GM19035 (cell line): ENCODE measurements at regions not wholly inside any gene's neighbourhood (a gene's known extent, or its start where the extent isn't known, plus 50 kb on each side); places are given as distances from the start of the nearest gene placed in this dataset.
"Not testable (repeated sequence)": the region's sequence is repeated elsewhere in the genome, so short reads cannot be mapped to it uniquely, and the experiment has no call there.

Experiments
- ATAC-seq: cut with Tn5 transposase; IDR thresholded peaks from one replicate; pipeline ENCODE4 v1.9.1; 2021; ENCODE audit not compliant: unreplicated experiment

- no peak for ATAC-seq
Observed at GRCh38 chr6:141402489-141402888, 730.2 kb upstream of the GJE1 start.

DNA sequence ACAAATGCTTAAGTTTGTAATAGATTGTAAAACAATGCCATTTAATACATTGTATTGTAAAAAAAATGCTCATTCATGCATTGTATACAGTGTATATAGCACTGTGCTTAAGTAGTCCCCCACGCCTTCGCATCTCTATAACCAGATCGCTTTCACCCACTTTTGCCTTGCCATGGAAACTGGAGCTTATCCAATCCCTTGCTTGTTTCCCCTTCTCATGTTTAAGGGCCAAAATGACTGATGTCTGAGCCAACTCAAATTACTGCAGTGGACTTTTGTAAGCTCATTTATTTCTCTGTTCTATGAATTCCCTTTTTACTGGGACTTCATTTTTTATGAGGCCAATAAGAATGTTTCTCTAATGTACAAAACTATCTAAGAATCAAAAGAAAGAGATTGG, 730.9 kb upstream of the GJE1 start:
- ATAC-seq: no peak

DNA sequence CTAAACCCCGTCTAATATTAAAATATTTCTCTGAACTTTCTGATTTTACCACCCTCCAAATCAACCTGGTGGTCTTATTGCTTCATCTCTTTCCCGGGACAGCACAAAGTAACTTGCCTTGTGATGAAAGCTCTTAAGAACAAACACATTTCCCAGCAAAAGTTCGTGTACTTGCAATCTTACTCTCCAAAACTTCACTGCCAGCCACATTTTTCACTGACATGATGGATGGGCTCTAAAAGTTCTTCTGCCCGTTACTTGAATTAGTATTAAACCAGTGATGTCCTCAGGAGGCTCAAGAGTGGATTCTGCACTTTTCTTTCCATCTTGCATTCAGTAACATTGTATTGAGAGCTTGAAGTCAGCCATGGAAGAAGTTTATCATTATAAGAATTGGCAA, 731.6 kb upstream of the GJE1 start:
- ATAC-seq: no peak

DNA sequence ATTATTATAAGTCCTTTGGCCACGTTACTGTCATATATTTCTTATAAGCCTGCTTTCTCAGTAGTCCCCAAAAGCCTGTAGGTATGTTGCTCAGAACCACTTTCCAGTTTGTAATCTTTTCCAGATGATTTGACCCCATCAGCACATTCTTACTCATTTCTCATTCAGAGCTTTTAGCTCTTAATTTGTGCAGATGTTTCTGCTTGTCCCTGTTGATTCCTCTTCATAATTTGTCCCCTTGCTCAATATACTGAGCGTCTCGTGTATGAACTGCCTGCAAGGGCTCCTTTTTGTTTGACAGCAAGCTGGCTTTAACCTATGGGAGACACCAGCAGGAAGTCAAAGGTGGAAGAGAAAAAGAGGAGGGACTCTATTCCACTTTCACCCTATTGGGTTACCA, 733.8 kb upstream of the GJE1 start:
- ATAC-seq: no peak

DNA sequence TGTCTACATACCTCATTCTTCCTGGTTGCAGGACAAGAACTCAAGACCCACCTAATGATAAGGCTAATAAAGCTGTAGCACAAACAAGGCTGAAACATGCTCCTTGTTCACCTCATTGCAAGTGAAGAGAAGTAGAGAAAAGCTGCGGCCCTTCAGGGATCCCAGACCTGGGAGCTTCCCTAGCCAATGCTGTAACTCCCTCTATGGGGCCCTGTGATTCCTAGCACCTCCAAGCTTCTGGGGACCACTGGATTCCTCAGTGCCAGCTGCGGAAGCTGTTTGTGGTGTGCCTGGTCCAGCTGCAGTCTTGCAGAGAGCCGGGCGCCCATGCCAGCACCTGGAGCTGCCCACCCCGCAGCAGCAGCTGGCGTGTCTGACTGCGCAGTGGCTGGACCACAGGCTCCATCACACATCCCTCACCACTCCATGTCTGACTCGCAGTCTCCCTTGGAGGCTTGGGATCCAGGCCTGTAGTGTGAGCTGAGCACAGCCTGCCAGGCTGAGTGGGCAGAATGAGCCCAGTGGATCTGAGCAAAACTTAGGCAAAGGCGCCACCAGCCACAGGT, 737.2 kb upstream of the GJE1 start:
- no peak for ATAC-seq

- no peak for ATAC-seq
Observed at GRCh38 chr6:141394565-141395051, 738.1 kb upstream of the GJE1 start.

DNA sequence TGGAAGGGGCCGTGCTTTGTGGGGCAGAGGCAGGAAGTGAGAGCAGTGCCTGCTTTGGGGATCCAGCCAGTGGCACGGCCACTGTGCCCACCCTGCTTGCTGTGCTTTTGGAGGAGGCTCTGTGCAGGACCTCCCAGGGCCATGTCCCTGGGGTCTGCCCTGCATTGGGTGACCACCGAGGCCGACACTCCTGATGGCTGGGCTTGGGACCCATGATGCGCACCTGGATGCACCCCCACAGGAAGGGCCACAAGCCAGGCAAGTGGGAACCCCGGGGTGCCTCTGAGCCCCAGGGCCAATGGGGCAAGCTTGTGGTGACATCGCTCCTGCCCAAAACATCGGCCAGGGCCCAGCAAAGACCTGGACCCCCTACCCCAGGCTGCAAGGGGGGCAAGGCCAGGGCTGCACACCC, 738.6 kb upstream of the GJE1 start:
- ATAC-seq: no peak

GRCh38 chr6:141393405-141394124, 739.2 kb upstream of the GJE1 start:
- ATAC-seq: no peak

DNA sequence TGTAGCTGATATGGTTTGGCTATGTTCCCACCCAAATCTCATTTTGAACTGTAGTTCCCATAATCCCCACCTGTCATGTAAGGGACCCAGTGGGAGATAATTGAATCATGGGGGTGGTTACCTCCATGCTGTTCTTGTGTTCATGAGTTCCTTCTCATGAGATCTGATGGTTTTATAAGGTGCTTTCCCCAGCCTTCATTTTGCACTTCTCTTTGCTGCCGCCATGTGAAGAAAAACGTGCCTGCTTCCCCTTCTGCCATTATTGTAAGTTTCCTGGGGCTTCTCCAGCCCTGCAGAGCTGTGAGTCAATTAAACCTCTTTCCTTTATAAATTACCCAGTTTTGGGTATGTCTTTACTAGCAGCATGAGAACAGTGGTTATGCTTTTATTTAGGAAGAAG, 741.6 kb upstream of the GJE1 start:
- ATAC-seq: not testable (repeated sequence)

DNA sequence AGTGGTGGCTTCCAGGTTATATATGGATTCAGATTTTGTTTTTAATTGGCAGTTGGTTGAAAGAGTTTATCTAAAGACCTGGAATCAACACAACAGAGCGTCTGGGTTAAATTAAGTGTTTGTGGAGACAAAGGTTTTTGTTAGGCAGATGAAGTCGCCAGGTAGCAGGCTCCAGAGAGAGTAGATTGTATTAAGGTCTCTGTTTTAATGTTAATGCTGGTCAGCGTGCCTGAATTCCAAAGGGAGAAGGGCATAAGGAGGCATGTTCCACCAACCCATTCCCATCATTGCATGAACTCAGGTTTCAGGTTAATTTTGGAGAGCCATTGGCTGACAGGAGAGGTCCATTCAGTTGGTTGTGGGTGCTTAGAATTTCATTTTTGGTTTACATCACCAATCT, 744.1 kb upstream of the GJE1 start:
- ATAC-seq: no peak

GRCh38 chr6:141370438-141370837, 762.3 kb upstream of the GJE1 start:
- ATAC-seq: no peak

- not testable (repeated sequence) for ATAC-seq
Observed at GRCh38 chr6:141366796-141367195, 765.9 kb upstream of the GJE1 start.

GRCh38 chr6:141364694-141365093, 768.0 kb upstream of the GJE1 start:
- no peak for ATAC-seq

GRCh38 chr6:141364232-141364631, 768.5 kb upstream of the GJE1 start:
- ATAC-seq: no peak

GRCh38 chr6:141361559-141361958, 771.2 kb upstream of the GJE1 start:
- ATAC-seq: no peak

DNA sequence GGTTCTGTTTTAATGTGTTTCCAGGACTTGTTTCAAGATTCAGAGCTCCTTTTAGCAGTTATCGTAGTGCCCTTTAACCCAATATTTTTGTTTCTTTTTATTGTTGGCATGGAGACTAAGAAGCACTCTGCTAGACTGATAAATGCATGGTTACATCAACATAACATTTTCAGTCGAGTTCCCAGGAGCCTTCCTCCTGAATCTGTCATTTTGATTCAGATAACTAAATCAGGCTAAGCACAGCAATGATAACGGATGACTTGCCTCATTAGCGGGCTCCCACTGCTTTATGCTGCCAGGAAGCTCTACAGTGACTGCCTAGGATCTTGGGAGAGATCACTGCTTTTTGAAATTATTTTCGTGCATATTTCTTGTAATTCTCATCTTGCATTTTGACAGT, 772.8 kb upstream of the GJE1 start:
- ATAC-seq: no peak

DNA sequence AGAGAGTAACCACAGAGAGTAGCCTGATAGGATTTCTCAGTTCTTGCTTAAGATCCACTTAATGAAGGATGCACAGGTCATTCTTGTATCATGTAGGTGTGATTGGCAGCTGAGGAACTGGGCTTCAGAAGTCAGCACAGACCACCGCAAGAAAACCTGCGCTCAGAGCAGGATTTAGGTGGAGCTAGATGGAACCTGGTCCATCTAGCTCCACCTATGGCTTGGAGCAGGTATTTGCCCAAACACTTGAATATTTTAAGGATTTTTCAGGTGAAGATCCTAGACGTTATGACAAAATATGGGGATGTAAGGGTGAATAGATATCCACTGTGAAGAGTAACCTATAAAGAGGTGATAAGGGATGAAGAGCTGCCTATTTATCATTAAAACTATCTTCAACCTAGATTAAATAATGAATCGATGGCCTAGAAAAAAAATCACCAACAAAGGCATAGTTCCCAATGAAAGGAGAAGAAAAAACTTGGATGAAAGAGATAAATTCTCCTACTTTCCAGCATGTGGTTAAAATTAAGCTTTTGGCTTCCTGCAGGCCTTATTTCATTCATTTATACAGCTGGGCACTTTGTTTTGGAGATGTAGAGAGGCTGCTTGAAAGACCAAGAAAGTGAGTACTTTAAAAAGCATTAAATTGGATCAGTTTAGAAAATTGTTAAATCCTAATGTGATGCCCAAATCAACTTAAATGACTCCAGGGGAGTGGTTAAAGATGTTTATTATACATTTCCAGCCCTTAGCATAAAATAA, 778.4 kb upstream of the GJE1 start:
- no peak for ATAC-seq

- no peak for ATAC-seq
Observed at GRCh38 chr6:141351721-141352120, 781.0 kb upstream of the GJE1 start.

GRCh38 chr6:141349710-141350109, 783.0 kb upstream of the GJE1 start:
- ATAC-seq: no peak

- ATAC-seq: no peak
Observed at GRCh38 chr6:141347906-141348492, 784.7 kb upstream of the GJE1 start.

DNA sequence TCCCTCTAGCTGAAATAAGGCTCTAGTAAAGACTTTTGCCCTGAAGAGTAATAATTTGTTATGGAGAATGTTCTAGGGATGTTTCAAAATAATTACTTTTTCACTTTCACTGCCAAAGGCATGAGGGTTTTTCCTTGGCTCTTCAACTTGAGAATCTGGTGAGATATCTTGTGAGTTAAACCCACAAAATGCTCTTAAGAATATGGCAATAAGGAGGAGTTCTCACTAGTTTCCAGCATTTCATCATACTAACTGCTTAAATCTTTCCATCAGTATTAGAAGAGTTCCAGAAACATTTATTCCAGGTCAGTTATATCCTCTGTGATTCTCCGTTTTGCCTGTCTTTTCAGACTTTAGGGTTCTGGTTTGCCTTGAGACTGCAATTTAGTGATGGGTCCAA, 785.6 kb upstream of the GJE1 start:
- no peak for ATAC-seq

- ATAC-seq: no peak
Observed at GRCh38 chr6:141346535-141346934, 786.2 kb upstream of the GJE1 start.
